Adrenal gland (tissue), 9 donors: ENCODE measurements at regions not wholly inside any gene's neighbourhood (a gene's known extent, or its start where the extent isn't known, plus 50 kb on each side); places are given as distances from the start of the nearest gene placed in this dataset.

Experiments used
- DNase-seq, 7 donors: peaks; one replicate each; pipeline ENCODE4 v3.0.0-alpha.2; 2019 to 2020
- H3K27ac ChIP-seq, 5 donors: fragments of 200-600 bp; sonication (generic) in 4 of 5; 1 replicate in 3 of 5; 2 replicates in 2 of 5; pipeline versions ENCODE4 v1.5.1 to v1.8.0; 2016 to 2020; ENCODE audit warnings: mild to moderate bottlenecking in 1 of 5
- H3K27me3 ChIP-seq: fragments of 200-600 bp; 2 replicates; pipeline ENCODE4 v1.8.0; 2021
- H3K36me3 ChIP-seq, 2 donors: fragments of 200-600 bp; replicated peaks in 1 of 2; 1 replicate in 1 of 2; 2 replicates in 1 of 2; pipeline versions ENCODE4 v1.5.1 to v1.8.0; 2018 to 2022
- H3K4me1 ChIP-seq, 2 donors: fragments of 200-600 bp; replicated peaks in 1 of 2; 1 replicate in 1 of 2; 2 replicates in 1 of 2; pipeline versions ENCODE4 v1.5.1 to v1.8.0; 2018 to 2021
- H3K4me3 ChIP-seq, 4 donors: fragments of 200-600 bp; sonication (generic) in 3 of 4; one replicate each; pipeline ENCODE4 v1.5.1; 2016 to 2018
- H3K9me3 ChIP-seq, 3 donors: fragments of 200-600 bp; sonication (generic) in 1 of 3; replicated peaks in 1 of 3; 1 replicate in 2 of 3; 2 replicates in 1 of 3; pipeline versions ENCODE4 v1.5.1 to v1.8.0; 2016 to 2021
- POLR2A ChIP-seq, 2 donors: fragments of 450-650 bp; IDR thresholded peaks; one replicate each; pipeline ENCODE4 v1.6.1; 2017; ENCODE audit warnings: antibody characterized with exemption in 2 of 2, mild to moderate bottlenecking in 2 of 2, moderate library complexity in 1 of 2
- WGBS, 4 donors: extraction: QIAGEN DNeasy Blood & Tissue Kit in 2 of 4; methylation state at CpG; one replicate each; pipeline versions ENCODE4 v1.1.5 to v1.1.7; 2013 to 2017; 5-methylcytosine and 5-hydroxymethylcytosine counted together
- intact Hi-C, 2 donors: fragments of 100-400 bp; cut with DNase I; formaldehyde crosslinking; loops; one replicate each; pipeline versions ENCODE4 v1.14.1 to v1.15.0; 2022 to 2023
- TF ChIP-seq, protein P1 (sequence below), 6 experiments: fragments of 450-650 bp in 4 of 6; fragments of 200-600 bp in 2 of 6; sonication (generic) in 1 of 6; IDR thresholded peaks; 1 replicate in 5 of 6; 2 replicates in 1 of 6; pipeline versions ENCODE4 v1.5.1 to v1.8.0; 2016 to 2021; ENCODE audit warnings: antibody characterized with exemption in 6 of 6, mild to moderate bottlenecking in 2 of 6, moderate library complexity in 1 of 6
- donor health status: healthy with polysubstance abuse.
- donor health status: Bipolar disorder and iron deficiency.
- donor health status: DM: yes; HTN: yes; CAD: no.
- donor health status: DM: no; HTN: no; CAD: no.
- donor health status: DM: no; HTN: no; CAD: no.

DNA sequence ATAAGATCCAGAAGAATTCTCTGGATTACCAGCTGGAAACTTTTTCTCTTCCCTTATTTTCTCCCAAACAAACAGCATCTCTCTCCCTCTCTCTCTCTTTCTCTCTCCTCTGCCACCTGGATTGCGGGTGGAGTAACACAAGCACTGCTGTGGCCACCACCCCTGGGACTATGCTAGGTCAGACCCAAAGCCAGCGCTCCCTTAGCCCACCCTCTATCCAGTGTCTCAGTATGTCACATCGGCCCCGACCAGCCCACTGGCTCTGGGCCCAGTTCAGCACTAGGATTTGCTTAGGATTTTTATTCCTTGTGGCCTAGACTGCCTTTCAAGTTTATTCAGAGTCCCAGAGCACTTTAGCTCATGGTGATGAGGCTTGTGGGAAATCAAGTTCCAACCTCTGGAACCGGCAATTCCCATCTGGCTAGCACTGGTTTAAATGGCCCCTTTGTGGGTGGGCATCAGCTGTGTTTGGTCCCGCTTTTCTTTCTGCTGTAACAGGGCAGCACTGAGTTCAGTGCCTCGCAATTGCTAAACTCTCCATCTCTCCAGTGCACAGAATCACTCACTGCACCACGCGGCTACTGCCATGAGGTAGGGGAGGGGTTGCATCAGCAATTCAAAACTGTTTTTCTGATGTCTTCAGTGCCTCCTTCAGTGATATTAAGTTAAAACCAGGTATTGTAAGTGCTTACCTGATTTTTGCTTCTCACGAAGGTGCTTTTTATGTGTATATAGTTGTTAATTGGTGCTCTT is 1623.1 kb downstream of the SLITRK5 start:
- Histone ChIP-seq H3K4me3 (no peak overlapping the region), H3K4me1 (no peaks in the 10 kb centered on the region), H3K9me3 (no peaks in the 10 kb centered on the region), H3K27ac (no peak overlapping the region), H3K36me3 (no peaks in the 10 kb centered on the region), H3K27me3 (no peaks in the 10 kb centered on the region)
- 68 to 91% (median 73%) methylated on average over 9 to 10 of the region's 10 CpGs for WGBS, 4 donors
- TF ChIP-seq, protein P1, sequence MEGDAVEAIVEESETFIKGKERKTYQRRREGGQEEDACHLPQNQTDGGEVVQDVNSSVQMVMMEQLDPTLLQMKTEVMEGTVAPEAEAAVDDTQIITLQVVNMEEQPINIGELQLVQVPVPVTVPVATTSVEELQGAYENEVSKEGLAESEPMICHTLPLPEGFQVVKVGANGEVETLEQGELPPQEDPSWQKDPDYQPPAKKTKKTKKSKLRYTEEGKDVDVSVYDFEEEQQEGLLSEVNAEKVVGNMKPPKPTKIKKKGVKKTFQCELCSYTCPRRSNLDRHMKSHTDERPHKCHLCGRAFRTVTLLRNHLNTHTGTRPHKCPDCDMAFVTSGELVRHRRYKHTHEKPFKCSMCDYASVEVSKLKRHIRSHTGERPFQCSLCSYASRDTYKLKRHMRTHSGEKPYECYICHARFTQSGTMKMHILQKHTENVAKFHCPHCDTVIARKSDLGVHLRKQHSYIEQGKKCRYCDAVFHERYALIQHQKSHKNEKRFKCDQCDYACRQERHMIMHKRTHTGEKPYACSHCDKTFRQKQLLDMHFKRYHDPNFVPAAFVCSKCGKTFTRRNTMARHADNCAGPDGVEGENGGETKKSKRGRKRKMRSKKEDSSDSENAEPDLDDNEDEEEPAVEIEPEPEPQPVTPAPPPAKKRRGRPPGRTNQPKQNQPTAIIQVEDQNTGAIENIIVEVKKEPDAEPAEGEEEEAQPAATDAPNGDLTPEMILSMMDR (IDR thresholded peaks at IDR 0.05): no peak
- TF ChIP-seq POLR2A (IDR thresholded peaks at IDR 0.05): no peak
- no peak for DNase-seq
- intact Hi-C loops: no loop called here

DNA sequence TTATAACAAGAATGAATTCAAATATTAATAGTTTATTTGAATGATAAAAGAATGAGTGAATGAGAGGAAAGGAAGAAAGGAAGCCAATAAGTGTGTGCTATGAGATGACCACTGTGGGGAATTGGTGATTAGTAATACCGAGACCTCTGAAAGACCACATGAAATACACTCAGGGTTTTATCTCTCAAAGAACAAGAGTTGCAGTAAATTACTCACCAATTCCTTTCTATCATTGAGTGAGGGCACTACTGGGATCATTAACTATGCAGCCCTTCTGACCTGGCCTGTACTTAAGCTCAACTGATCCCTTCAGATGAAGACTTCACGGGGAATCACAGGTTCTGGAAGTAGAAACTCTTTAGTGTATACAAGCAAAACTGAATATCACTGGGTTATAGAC is 1636.1 kb downstream of the SLITRK5 start:
- intact Hi-C loops: no loop called here
- no peak overlapping the region for H3K27ac ChIP-seq
- no peak for TF ChIP-seq POLR2A (IDR thresholded peaks at IDR 0.05)
- TF ChIP-seq, protein P1 (IDR thresholded peaks at IDR 0.05): no peak
- no peak overlapping the region for H3K4me3 ChIP-seq
- no peak for DNase-seq
- WGBS, 4 donors: 86 to 93% (median 89%) methylated on average over 2 of the region's 2 CpGs
- no peaks in the 10 kb centered on the region for H3K36me3 ChIP-seq
- H3K4me1 ChIP-seq: no peaks in the 10 kb centered on the region
- no peaks in the 10 kb centered on the region for H3K9me3 ChIP-seq
- H3K27me3 ChIP-seq: no peaks in the 10 kb centered on the region

DNA sequence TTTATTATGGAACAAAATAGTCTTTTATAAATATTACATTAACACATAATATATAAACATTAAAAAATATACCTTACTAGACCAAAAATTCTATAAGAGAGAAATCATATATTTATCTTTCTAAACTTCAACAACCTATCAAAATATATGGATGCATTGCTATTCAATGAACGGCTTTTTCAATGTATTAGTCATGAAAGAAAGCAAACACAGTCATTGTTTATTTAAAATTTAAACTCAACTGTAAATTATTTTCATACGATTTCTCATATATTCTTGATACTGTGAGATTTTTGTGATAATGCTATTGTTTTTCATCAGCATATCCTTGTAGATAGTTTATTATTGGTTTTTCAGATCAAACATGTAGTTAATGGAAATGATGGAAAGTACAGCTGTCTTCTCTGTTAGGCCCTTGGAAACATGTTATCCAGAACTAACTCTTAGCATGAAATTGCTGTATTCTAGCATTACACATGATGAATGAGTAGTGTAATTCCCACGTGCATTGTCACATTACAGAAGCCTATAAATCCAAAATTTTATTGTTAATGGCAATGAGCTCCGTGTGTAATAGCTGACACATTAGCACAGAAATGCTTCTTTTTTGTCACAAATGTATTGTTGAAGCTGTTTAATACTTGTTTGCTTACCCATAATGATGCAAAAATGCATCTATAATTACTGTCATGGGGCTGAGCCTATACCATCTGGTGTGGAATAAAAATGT is 1639.9 kb downstream of the SLITRK5 start:
- Histone ChIP-seq H3K36me3 (no peaks in the 10 kb centered on the region), H3K4me3 (no peak overlapping the region), H3K4me1 (no peaks in the 10 kb centered on the region), H3K27me3 (no peaks in the 10 kb centered on the region), H3K9me3 (no peaks in the 10 kb centered on the region), H3K27ac (no peak overlapping the region)
- intact Hi-C loops: no loop called here
- DNase-seq: no peak
- TF ChIP-seq, protein P1 (IDR thresholded peaks at IDR 0.05): no peak
- no peak for TF ChIP-seq POLR2A (IDR thresholded peaks at IDR 0.05)
- WGBS, 4 donors: 65 to 73% (median 71%) methylated on average over 4 of the region's 4 CpGs

DNA sequence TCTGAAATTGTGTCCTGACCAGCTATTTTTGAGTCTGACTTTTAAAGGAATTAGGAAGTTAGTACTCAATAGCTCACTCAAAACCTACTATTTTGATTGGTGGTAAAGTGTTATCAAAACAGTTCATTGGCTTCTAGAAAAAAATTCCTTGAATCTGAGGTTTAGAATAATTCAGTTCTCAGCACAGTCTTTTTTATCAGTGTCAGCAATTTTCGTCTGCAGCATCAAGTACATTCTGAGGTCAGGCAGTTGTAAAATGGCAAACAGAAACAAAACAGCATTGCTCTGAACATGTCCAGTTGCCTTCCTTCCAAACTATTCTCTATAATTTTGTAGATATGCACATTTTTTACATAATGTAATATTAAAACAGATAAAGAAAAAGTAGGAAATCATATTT is 1644.1 kb downstream of the SLITRK5 start:
- WGBS, 4 donors: 5 to 41% (median 33%) methylated on average over 1 of the region's 1 CpG
- DNase-seq: no peak
- intact Hi-C loops: no loop called here
- no peaks in the 10 kb centered on the region for H3K9me3 ChIP-seq
- TF ChIP-seq, protein P1 (IDR thresholded peaks at IDR 0.05): no peak
- no peak for TF ChIP-seq POLR2A (IDR thresholded peaks at IDR 0.05)
- H3K27me3 ChIP-seq: no peaks in the 10 kb centered on the region
- H3K4me1 ChIP-seq: no peaks in the 10 kb centered on the region
- H3K27ac ChIP-seq: no peak overlapping the region
- H3K4me3 ChIP-seq: no peak overlapping the region
- no peaks in the 10 kb centered on the region for H3K36me3 ChIP-seq
